ENCODE measurements at regions not wholly inside any gene's neighbourhood (a gene's known extent, or its start where the extent isn't known, plus 50 kb on each side); places are given as distances from the start of the nearest gene placed in this dataset.

DNA sequence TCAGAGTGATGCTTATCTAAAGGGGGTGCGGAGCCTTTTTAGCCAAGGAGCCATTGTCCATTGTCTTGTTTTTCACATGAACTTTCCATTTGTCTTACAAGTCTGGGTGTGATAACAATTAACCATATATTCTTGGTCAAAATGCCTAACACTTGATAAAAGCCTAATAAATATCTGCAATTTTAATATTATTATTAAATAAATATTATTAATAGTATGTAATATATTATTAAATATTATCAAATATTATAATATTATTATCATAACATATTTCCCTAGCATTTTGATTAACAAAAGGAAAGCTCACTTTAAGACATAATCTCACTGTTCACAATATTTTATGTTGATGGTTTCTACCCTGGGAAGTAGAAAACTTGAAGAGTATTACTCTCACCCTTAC is 1143.6 kb upstream of the GYPC start:
- TF ChIP-seq, protein P1, sequence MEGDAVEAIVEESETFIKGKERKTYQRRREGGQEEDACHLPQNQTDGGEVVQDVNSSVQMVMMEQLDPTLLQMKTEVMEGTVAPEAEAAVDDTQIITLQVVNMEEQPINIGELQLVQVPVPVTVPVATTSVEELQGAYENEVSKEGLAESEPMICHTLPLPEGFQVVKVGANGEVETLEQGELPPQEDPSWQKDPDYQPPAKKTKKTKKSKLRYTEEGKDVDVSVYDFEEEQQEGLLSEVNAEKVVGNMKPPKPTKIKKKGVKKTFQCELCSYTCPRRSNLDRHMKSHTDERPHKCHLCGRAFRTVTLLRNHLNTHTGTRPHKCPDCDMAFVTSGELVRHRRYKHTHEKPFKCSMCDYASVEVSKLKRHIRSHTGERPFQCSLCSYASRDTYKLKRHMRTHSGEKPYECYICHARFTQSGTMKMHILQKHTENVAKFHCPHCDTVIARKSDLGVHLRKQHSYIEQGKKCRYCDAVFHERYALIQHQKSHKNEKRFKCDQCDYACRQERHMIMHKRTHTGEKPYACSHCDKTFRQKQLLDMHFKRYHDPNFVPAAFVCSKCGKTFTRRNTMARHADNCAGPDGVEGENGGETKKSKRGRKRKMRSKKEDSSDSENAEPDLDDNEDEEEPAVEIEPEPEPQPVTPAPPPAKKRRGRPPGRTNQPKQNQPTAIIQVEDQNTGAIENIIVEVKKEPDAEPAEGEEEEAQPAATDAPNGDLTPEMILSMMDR (conservative IDR thresholded peaks at IDR 0.05 in 1 of 2, IDR thresholded peaks at IDR 0.05 in 1 of 2; ENCODE audit: extremely low read depth in 1 of 2, insufficient read depth in 1 of 2, low read depth in 1 of 2, low read length in 2 of 2): no peak
- no peak for TF ChIP-seq EZH2 (IDR thresholded peaks at IDR 0.05; ENCODE audit: borderline replicate concordance, low read length)
